ENCODE measurements at regions not wholly inside any gene's neighbourhood (a gene's known extent, or its start where the extent isn't known, plus 50 kb on each side); places are given as distances from the start of the nearest gene placed in this dataset.

- intact Hi-C loops (cut with micrococcal nuclease) = no loop called here
- H3K27me3 ChIP-seq (ENCODE audit: control insufficient read depth in 2 of 2, insufficient read depth in 2 of 2, low read length in 2 of 2) = no peaks in the 10 kb centered on the region
- no peaks in the 10 kb centered on the region for H3K79me2 ChIP-seq (ENCODE audit: insufficient read depth, low read length)
- no peak overlapping the region for H3K4me3 ChIP-seq (replicated peaks in 1 of 3; ENCODE audit: low read depth in 2 of 3, low read length in 3 of 3)
- no peak overlapping the region for H3K4me2 ChIP-seq (replicated peaks; ENCODE audit: extremely low read depth, low read length, poor library complexity, severe bottlenecking)
- H3K4me3 Mint-ChIP-seq = no peak overlapping the region
- no peak for TF ChIP-seq CTCF (IDR thresholded peaks at IDR 0.05)
- H3K4me1 Mint-ChIP-seq = no peaks in the 10 kb centered on the region
- no CpG with 5 or more reads among the region's 4 CpGs for WGBS (ENCODE audit: insufficient coverage)
- H3K36me3 ChIP-seq (replicated peaks in 1 of 2; ENCODE audit: control insufficient read depth in 1 of 2, insufficient read depth in 2 of 2, low read length in 2 of 2) = no peaks in the 10 kb centered on the region
- DNase-seq = no peak
- peaks cover 0 to 6% (median 2%) of the 10 kb centered on the region in 7 donors for H3K9me3 Mint-ChIP-seq
- no peak overlapping the region for H3K27ac Mint-ChIP-seq
- no peaks in the 10 kb centered on the region for H3K4me1 ChIP-seq (ENCODE audit: control insufficient read depth in 1 of 2, insufficient read depth in 2 of 2, low read length in 2 of 2)
- H3K27ac ChIP-seq (ENCODE audit: low read depth in 1 of 2, low read length in 2 of 2) = no peak overlapping the region
- H2AFZ ChIP-seq (ENCODE audit: insufficient read depth, low read depth, low read length, poor library complexity, severe bottlenecking) = no peak overlapping the region
- no peaks in the 10 kb centered on the region for H4K20me1 ChIP-seq (ENCODE audit: insufficient read depth, low read length)
- H3K9ac ChIP-seq (ENCODE audit: insufficient read depth, low read length, poor library complexity, severe bottlenecking) = no peak overlapping the region
- no peaks in the 10 kb centered on the region for H3K9me3 ChIP-seq (replicated peaks in 1 of 2; ENCODE audit: control insufficient read depth in 1 of 2, insufficient read depth in 1 of 2, low read length in 2 of 2)
- no peaks in the 10 kb centered on the region for H3K27me3 Mint-ChIP-seq (ENCODE audit: low read depth in 3 of 3)
- no peaks in the 10 kb centered on the region for H3K36me3 Mint-ChIP-seq
These were observed 200.6 kb downstream of the CHIC2 start for GRCh38 chr4:53863736-53864365.

- H3K9me3 ChIP-seq (replicated peaks in 1 of 2; ENCODE audit: control insufficient read depth in 1 of 2, insufficient read depth in 1 of 2, low read length in 2 of 2) = no peaks in the 10 kb centered on the region
- no peak overlapping the region for H3K4me3 ChIP-seq (replicated peaks in 1 of 3; ENCODE audit: low read depth in 2 of 3, low read length in 3 of 3)
- no peak overlapping the region for H3K27ac ChIP-seq (ENCODE audit: low read depth in 1 of 2, low read length in 2 of 2)
- DNase-seq = no peak
- TF ChIP-seq CTCF (IDR thresholded peaks at IDR 0.05) = no peak
- Mint-ChIP-seq H3K27ac (no peak overlapping the region), H3K27me3 (ENCODE audit: low read depth in 3 of 3) (no peaks in the 10 kb centered on the region), H3K9me3 (peaks cover 0 to 6% (median 2%) of the 10 kb centered on the region in 7 donors), H3K4me3 (no peak overlapping the region), H3K36me3 (no peaks in the 10 kb centered on the region), H3K4me1 (no peaks in the 10 kb centered on the region)
- no peak overlapping the region for H3K4me2 ChIP-seq (replicated peaks; ENCODE audit: extremely low read depth, low read length, poor library complexity, severe bottlenecking)
- H3K36me3 ChIP-seq (replicated peaks in 1 of 2; ENCODE audit: control insufficient read depth in 1 of 2, insufficient read depth in 2 of 2, low read length in 2 of 2) = no peaks in the 10 kb centered on the region
- no peak overlapping the region for H2AFZ ChIP-seq (ENCODE audit: insufficient read depth, low read depth, low read length, poor library complexity, severe bottlenecking)
- no peaks in the 10 kb centered on the region for H3K27me3 ChIP-seq (ENCODE audit: control insufficient read depth in 2 of 2, insufficient read depth in 2 of 2, low read length in 2 of 2)
- no peaks in the 10 kb centered on the region for H4K20me1 ChIP-seq (ENCODE audit: insufficient read depth, low read length)
- no peaks in the 10 kb centered on the region for H3K79me2 ChIP-seq (ENCODE audit: insufficient read depth, low read length)
- no CpG with 5 or more reads among the region's 3 CpGs for WGBS (ENCODE audit: insufficient coverage)
- H3K4me1 ChIP-seq (ENCODE audit: control insufficient read depth in 1 of 2, insufficient read depth in 2 of 2, low read length in 2 of 2) = no peaks in the 10 kb centered on the region
- intact Hi-C loops (cut with micrococcal nuclease) = no loop called here
- H3K9ac ChIP-seq (ENCODE audit: insufficient read depth, low read length, poor library complexity, severe bottlenecking) = no peak overlapping the region
These were observed 201.2 kb downstream of the CHIC2 start for GRCh38 chr4:53863158-53863557.

All from CD14-positive monocyte (primary cell).